ENCODE measurements at regions not wholly inside any gene's neighbourhood (a gene's known extent, or its start where the extent isn't known, plus 50 kb on each side); places are given as distances from the start of the nearest gene placed in this dataset.

DNA sequence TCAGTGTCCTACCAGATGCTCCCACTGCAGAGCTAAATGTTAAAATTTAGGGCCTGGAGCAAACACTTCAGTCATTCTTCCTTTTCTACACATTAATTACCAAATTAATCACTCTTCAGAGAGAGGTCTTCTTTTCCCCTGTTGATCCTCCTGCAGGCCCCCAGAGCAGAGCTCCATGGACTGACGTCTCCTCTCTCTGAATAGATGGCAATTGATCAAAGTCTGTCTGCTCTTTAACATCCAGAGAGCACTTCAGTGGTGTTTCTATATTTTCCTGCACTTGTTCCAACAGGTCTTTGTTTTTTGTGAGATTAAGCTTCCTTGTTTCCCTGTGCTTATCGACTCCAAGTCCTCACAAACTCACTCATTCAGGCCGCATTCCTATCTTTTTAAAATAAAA lies 239.3 kb downstream of the SIPA1L2 start:
- TF ChIP-seq, protein P1, sequence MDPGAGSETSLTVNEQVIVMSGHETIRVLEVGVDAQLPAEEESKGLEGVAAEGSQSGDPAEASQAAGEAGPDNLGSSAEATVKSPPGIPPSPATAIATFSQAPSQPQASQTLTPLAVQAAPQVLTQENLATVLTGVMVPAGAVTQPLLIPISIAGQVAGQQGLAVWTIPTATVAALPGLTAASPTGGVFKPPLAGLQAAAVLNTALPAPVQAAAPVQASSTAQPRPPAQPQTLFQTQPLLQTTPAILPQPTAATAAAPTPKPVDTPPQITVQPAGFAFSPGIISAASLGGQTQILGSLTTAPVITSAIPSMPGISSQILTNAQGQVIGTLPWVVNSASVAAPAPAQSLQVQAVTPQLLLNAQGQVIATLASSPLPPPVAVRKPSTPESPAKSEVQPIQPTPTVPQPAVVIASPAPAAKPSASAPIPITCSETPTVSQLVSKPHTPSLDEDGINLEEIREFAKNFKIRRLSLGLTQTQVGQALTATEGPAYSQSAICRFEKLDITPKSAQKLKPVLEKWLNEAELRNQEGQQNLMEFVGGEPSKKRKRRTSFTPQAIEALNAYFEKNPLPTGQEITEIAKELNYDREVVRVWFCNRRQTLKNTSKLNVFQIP (CRISPR knock-in tag; IDR thresholded peaks at IDR 0.05; ENCODE audit: borderline replicate concordance, low read depth), result no peak
- TF ChIP-seq SNAI2 (CRISPR knock-in tag; IDR thresholded peaks at IDR 0.05), result no peak
- no peak for TF ChIP-seq ZC3H10 (CRISPR knock-in tag; IDR thresholded peaks at IDR 0.05)
- TF ChIP-seq, protein P2, sequence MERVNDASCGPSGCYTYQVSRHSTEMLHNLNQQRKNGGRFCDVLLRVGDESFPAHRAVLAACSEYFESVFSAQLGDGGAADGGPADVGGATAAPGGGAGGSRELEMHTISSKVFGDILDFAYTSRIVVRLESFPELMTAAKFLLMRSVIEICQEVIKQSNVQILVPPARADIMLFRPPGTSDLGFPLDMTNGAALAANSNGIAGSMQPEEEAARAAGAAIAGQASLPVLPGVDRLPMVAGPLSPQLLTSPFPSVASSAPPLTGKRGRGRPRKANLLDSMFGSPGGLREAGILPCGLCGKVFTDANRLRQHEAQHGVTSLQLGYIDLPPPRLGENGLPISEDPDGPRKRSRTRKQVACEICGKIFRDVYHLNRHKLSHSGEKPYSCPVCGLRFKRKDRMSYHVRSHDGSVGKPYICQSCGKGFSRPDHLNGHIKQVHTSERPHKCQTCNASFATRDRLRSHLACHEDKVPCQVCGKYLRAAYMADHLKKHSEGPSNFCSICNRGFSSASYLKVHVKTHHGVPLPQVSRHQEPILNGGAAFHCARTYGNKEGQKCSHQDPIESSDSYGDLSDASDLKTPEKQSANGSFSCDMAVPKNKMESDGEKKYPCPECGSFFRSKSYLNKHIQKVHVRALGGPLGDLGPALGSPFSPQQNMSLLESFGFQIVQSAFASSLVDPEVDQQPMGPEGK (CRISPR knock-in tag; IDR thresholded peaks at IDR 0.05; ENCODE audit: borderline replicate concordance), result no peak
- no peak for TF ChIP-seq TCF4 (CRISPR knock-in tag; IDR thresholded peaks at IDR 0.05; ENCODE audit: borderline replicate concordance)
- TF ChIP-seq, protein P3, sequence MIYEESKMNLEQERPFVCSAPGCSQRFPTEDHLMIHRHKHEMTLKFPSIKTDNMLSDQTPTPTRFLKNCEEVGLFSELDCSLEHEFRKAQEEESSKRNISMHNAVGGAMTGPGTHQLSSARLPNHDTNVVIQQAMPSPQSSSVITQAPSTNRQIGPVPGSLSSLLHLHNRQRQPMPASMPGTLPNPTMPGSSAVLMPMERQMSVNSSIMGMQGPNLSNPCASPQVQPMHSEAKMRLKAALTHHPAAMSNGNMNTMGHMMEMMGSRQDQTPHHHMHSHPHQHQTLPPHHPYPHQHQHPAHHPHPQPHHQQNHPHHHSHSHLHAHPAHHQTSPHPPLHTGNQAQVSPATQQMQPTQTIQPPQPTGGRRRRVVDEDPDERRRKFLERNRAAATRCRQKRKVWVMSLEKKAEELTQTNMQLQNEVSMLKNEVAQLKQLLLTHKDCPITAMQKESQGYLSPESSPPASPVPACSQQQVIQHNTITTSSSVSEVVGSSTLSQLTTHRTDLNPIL (CRISPR knock-in tag; IDR thresholded peaks at IDR 0.05; ENCODE audit: low read depth), result no peak
- TF ChIP-seq ZFP30 (CRISPR knock-in tag; IDR thresholded peaks at IDR 0.05), result no peak
- TF ChIP-seq CSDC2 (CRISPR knock-in tag; IDR thresholded peaks at IDR 0.05), result no peak
- TF ChIP-seq OSR1 (CRISPR knock-in tag; IDR thresholded peaks at IDR 0.05), result no peak
- TF ChIP-seq ARNTL (CRISPR knock-in tag; IDR thresholded peaks at IDR 0.05; ENCODE audit: borderline replicate concordance, low read depth), result no peak
- no peak for TF ChIP-seq BACH2 (CRISPR knock-in tag; IDR thresholded peaks at IDR 0.05; ENCODE audit: borderline replicate concordance)
- no peak for TF ChIP-seq ZNF70 (CRISPR knock-in tag; IDR thresholded peaks at IDR 0.05)
- no peak for TF ChIP-seq RARB (CRISPR knock-in tag; IDR thresholded peaks at IDR 0.05)
